GM19328 (cell line): ENCODE measurements at regions not wholly inside any gene's neighbourhood (a gene's known extent, or its start where the extent isn't known, plus 50 kb on each side); places are given as distances from the start of the nearest gene placed in this dataset.

ENCODE experiments used
- ATAC-seq: cut with Tn5 transposase; IDR thresholded peaks from one replicate; pipeline ENCODE4 v1.9.1; 2021; ENCODE audit warnings: mild to moderate bottlenecking, moderate library complexity; ENCODE audit not compliant: unreplicated experiment

DNA sequence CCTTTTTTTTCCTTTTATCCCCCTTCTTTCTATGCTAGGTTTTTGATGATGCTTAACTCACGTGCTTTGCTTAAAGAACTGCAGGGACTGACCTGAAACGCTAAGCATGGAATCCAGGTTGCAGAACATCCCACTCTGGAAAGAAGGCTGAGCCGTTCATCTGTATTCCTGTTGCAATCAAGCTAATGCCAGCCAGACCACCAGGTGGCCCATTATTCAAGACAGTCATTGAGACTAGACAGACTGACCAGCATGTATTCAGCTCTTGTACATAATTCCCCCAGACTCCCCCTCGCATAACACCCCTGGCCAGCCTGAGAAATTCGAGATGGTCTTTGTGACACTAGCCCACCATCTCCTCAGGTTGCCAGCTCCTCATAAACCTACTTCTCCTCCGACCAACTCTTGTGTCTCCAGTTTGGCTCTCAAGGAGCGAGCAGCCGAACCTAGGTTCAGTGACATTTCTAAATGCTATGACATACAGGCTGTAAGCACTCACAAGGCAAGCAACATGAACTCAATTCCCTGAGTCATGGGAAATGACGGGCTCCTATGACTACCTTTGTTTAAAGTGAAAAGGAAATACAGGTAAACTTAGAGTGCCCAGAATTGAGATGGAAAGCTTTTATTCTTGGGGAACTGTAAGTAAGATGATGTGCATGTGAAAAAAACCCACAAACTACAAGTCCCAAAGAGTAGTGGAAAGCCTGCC, 309.3 kb upstream of the CDYL start:
- ATAC-seq = no peak

GRCh38 chr6:4466261-4466660, 309.9 kb upstream of the CDYL start:
- no peak for ATAC-seq

- ATAC-seq = no peak
These were observed 311.6 kb upstream of the CDYL start for GRCh38 chr6:4464638-4465037.

DNA sequence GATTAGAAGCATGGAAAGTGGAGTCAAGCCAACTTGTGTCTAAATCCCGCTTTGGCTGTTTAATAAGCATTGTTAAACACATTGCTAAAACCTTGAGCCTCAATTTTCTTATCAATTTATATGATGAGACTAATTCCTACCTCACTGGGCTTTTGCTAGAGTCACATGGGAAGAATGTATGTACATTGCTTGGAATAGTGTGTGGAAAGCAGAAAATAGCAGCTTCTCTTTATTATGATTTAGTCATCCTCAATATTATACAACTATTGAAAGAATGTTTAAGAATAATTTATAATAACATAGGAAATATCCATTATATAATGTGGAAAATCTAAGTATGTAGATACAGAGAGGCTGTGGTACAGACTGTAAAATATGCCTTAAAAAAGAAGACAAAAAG, 313.0 kb upstream of the CDYL start:
- no peak for ATAC-seq

- ATAC-seq = no peak
These were observed 315.4 kb upstream of the CDYL start for GRCh38 chr6:4460586-4461475.

DNA sequence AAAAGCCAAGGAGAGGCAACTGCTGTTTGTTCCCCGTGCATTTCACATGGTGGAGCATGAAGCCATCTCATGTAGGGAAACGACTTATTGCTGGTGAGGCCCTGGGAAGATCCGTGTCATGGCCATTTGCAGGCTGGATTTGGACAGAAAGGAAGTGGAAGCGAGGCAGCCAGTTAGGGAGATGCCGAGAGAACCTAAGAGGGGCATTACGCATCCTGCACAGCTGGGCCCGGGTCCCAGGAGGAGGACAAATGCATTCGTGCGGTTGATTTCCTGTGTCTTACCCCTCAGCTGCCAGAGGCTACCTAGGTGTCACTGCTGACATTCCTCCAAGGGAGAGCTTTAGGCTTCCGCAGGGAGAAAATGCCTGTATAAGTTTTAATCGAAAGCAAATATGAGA, 316.2 kb upstream of the CDYL start:
- no peak for ATAC-seq

GRCh38 chr6:4459032-4459431, 317.2 kb upstream of the CDYL start:
- ATAC-seq = no peak

DNA sequence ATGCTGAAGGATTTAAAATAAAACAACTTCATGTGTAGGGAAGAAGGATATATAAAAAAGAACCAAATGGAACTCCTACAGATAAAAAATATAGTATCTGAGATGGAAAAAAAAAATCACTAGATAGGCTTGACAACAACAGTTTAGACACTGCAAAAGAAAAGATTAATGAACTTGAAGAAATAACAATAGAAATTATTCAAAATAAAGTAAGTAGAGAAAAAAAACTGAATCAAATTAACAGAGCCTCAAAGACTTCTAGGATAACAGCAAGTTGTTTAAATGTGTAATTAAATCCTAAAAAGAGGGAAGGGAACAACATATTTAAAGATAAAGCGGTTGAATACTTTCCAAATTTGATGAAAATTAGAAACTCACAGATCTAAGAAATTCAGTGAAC, 316.3 kb upstream of the ECI2 start:
- ATAC-seq = no peak

DNA sequence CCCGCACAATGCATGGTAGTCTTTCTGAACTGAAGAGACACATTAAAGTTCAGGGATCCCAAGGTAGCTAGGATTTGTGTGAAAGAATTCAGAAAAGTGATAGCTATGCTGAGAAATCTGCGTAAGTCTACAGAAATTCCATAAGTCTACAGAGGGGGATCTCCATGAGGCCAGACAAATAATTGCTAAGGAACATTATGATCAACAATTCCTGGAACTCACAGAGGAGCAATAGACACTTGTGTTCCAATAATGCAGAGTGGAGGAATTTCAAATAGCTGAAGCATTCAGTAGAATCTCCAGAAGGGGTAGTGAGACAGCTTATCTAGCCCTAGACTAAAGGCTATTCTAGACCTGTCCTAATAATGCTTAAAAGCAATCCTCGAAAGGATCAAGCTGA, 315.7 kb upstream of the ECI2 start:
- no peak for ATAC-seq

DNA sequence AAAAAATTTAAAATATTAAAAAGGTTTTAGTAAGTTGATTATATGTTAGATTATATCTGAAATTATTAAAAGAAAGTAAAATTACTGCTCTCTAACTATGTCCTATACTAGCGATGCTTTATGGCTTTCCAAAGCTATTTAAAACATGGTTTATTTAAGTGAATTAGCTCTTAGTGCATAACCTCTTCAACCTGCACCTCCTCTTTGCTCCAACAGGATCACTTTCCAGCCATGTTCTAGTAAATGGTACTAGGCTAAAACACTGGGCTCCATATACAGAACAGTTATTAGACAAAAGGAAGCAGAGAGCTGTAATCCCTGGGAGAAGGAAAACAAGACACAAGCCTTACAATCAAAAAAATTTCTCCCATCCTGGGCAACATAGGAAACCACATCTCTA, 314.9 kb upstream of the ECI2 start:
- ATAC-seq = no peak

- no peak for ATAC-seq
These were observed 314.0 kb upstream of the ECI2 start for GRCh38 chr6:4449409-4449808.

DNA sequence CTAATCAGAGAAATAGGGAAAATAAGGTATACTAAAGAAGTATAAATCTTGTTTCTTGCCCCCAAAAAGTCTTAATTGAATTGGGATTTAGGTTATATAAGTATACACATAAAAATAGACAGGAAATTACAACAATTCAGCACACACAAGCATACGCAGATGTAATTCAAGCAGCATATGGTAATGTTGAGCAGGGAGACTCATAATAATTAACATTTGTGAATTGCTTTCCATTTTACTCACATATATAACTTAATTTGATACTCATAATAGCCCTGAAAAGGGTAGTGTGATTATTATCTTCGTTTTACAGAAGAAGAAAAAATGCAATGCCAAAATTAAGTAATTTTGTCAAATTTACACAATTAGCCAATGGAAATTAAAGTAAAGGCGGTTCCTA, 313.5 kb upstream of the ECI2 start:
- no peak for ATAC-seq

DNA sequence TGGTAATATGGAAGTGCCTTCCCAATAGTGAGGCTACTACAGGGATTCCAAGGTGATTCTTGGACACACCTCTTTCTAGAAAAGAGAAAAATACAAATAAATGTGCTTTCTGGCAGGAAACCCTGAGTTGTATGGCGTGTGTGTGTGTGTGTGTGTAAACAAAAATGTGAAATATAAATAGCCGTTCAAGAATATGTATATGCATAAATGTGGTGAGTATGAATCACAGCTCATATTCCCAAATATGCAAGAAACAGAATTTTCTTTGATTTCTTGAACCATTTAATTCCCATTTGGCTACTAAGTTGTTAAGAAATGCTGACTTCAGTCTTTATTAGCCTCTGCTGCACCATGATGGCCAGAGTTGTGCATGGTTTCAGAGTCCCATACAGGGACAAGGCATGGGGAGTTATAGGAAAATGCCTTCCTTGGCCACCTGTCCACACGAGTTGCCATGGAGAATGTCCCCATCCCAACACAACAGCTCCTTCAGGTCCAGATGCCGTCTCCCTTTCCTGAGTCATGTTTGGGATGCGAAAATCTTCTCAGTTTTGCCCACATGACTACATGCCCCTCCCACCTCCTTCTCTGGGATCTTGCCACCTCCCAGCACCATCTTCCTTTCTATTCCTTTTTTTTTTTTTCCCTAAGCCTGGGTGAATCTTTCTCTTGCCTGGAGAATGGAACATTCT, 312.4 kb upstream of the ECI2 start:
- ATAC-seq = no peak

DNA sequence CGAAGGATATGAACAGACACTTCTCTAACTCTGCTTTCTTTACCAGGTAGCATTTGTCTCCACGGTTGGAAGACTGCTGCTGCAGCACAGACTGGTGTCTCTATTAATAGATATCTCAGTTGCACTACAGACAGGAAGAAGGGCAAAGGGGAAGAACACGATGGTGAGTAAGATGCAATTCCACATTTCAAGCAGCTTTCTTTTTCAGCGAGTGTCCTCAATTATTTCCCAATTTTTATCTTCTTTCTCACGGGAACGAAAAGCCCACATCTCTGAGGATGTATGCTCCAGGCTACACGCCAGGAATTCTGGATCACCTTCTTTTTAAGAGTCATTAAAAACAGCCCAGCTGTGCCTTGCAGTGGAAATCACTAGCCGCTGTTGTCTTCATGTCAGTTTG, 311.6 kb upstream of the ECI2 start:
- ATAC-seq = no peak

GRCh38 chr6:4441981-4442434, 306.6 kb upstream of the ECI2 start:
- ATAC-seq = no peak

GRCh38 chr6:4439159-4439558, 303.8 kb upstream of the ECI2 start:
- ATAC-seq = no peak

GRCh38 chr6:4437342-4437741, 302.0 kb upstream of the ECI2 start:
- ATAC-seq = no peak

DNA sequence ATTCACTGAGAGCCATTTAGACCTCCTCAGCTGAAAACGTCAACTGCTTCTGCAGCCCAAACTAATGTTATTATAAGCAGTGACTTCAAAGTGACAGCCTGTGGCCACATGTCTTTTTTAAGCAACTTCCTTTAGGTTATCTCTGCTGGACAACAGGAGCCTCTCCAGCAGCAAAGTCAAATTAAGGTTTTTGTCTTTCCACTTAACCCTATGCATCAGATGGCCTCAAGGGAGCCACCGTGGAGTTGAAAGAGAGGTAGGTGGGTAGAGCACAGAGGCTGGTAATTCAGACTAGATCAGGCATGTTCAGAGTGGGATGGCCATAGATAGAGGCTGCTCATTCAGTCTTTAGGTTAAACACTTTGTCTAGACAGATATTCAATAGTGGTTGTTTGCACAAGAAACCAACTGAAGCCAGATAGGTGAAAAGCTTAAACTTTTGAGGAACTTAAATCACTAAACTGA, 300.6 kb upstream of the ECI2 start:
- ATAC-seq = no peak

- ATAC-seq = no peak
These were observed 299.3 kb upstream of the ECI2 start for GRCh38 chr6:4434655-4435054.

GRCh38 chr6:4433199-4433598, 297.8 kb upstream of the ECI2 start:
- ATAC-seq = no peak

DNA sequence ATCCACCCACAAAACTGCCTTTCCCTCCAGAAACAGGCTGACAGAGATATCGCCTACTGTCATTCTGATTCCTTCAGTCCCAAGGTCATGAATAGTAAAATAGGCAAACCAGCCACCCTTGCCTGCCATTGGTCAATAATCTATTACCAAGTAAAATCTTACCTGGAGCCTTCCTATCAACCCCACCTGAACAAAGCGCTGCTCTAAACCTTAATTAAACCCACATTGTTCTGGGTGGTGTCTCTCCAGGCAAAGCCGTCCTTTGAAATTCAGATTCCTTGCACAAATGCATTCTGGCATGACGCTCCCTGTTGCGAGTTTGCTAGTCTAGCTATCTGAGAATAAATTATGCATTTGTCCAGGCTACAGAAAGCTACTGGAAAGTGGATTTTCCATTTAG, 291.6 kb upstream of the ECI2 start:
- ATAC-seq = no peak

- ATAC-seq = no peak
These were observed 286.5 kb upstream of the ECI2 start for GRCh38 chr6:4421837-4422236.
